OCI-LY1 (cell line): ENCODE measurements at regions not wholly inside any gene's neighbourhood (a gene's known extent, or its start where the extent isn't known, plus 50 kb on each side); places are given as distances from the start of the nearest gene placed in this dataset.

ENCODE experiments used
- EZH2 ChIP-seq: fragments of 200-600 bp; sonication (generic), shearing (Covaris generic); IDR thresholded peaks from 2 replicates; pipeline ENCODE4 v1.8.0; 2017; ENCODE audit warnings: borderline replicate concordance, mixed run types, mild to moderate bottlenecking, antibody characterized with exemption, low read length, moderate library complexity, mixed read lengths
- TF ChIP-seq, protein P1 (sequence below): fragments of 200-600 bp; sonication (generic), shearing (Covaris generic); IDR thresholded peaks from 2 replicates; pipeline ENCODE4 v1.5.1; 2017; ENCODE audit warnings: mild to moderate bottlenecking, antibody characterized with exemption, low read length, moderate library complexity, mixed read lengths

DNA sequence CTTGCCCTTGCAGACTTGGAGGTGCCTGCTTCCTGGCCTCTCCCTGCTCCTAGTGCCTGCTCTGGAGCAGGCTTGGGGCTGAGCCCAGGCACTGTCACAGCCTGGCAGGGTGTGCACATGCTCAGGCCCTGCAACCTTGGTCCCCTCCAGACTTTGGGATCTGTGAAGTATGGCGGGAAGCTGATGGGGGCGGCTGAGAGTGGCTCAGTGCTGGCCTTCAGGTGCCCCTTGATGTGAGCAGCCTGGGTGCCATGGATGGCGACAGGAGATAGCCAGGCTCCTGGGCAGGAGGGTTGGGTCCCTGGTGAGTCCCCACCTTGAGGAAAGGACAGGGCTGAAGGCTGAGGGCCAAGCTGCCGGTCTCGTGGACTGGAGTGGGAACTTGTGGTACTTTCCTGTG, 700.4 kb upstream of the KCND2 start:
- TF ChIP-seq, protein P1, sequence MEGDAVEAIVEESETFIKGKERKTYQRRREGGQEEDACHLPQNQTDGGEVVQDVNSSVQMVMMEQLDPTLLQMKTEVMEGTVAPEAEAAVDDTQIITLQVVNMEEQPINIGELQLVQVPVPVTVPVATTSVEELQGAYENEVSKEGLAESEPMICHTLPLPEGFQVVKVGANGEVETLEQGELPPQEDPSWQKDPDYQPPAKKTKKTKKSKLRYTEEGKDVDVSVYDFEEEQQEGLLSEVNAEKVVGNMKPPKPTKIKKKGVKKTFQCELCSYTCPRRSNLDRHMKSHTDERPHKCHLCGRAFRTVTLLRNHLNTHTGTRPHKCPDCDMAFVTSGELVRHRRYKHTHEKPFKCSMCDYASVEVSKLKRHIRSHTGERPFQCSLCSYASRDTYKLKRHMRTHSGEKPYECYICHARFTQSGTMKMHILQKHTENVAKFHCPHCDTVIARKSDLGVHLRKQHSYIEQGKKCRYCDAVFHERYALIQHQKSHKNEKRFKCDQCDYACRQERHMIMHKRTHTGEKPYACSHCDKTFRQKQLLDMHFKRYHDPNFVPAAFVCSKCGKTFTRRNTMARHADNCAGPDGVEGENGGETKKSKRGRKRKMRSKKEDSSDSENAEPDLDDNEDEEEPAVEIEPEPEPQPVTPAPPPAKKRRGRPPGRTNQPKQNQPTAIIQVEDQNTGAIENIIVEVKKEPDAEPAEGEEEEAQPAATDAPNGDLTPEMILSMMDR = no peak
- no peak for TF ChIP-seq EZH2
